ENCODE measurements at regions not wholly inside any gene's neighbourhood (a gene's known extent, or its start where the extent isn't known, plus 50 kb on each side); places are given as distances from the start of the nearest gene placed in this dataset.

DNA sequence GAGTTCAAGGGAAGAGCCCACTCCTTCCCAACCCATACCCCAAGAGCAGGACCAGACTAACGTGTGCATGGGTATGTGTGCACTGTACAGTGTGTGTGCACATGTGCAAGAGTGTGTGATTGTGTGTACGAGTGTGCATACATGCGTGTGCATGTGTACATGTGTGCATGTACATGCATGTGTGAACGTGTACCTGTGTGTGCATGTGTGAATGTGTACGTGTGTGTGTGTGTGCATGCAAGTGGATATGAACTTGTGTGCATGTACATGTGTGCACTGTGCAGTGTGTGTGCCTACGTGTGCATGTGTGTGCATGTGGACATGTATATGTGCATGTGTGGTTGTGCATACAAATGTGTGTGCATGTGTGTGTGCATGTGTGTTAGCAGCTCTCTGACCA is 223.1 kb downstream of the RBFOX3 start:
- TF ChIP-seq EP300 (IDR thresholded peaks at IDR 0.05; ENCODE audit: borderline replicate concordance) (no peak), EGR1 (IDR thresholded peaks at IDR 0.05) (no peak), ZBTB7A (IDR thresholded peaks at IDR 0.05; ENCODE audit: low read depth) (no peak), RAD21 (IDR thresholded peaks at IDR 0.05; ENCODE audit: low read depth) (no peak), TAF1 (IDR thresholded peaks at IDR 0.05; ENCODE audit: low read depth) (no peak), MAX (IDR thresholded peaks at IDR 0.05) (no peak), FOXM1 (IDR thresholded peaks at IDR 0.05; ENCODE audit: borderline replicate concordance, low read depth) (no peak), NFIC (IDR thresholded peaks at IDR 0.05) (no peak), CEBPB (IDR thresholded peaks at IDR 0.05) (no peak), YY1 (IDR thresholded peaks at IDR 0.05; ENCODE audit: low read depth) (no peak)
